ENCODE measurements at regions not wholly inside any gene's neighbourhood (a gene's known extent, or its start where the extent isn't known, plus 50 kb on each side); places are given as distances from the start of the nearest gene placed in this dataset.

GRCh38 chr13:64849196-64849595 lies 2380.9 kb downstream of the PCDH9 start:
- DNase-seq, result no peak

GRCh38 chr13:64847767-64848166 lies 2382.4 kb downstream of the PCDH9 start:
- DNase-seq, result no peak

- DNase-seq, result no peak
Observed at GRCh38 chr13:64845110-64845509, 2385.0 kb downstream of the PCDH9 start.

- DNase-seq, result no peak
Observed at GRCh38 chr13:64819081-64819480, 2411.1 kb downstream of the PCDH9 start.

- no peak for DNase-seq
Observed at GRCh38 chr13:64817691-64818090, 2412.4 kb downstream of the PCDH9 start.

- DNase-seq, result no peak
Observed at GRCh38 chr13:64810750-64811149, 2419.4 kb downstream of the PCDH9 start.

GRCh38 chr13:64808704-64809103 lies 2421.4 kb downstream of the PCDH9 start:
- no peak for DNase-seq

GRCh38 chr13:64801768-64802167 lies 2428.4 kb downstream of the PCDH9 start:
- DNase-seq, result no peak

GRCh38 chr13:64798422-64798821 lies 2431.7 kb downstream of the PCDH9 start:
- no peak for DNase-seq

GRCh38 chr13:64793592-64793991 lies 2436.5 kb downstream of the PCDH9 start:
- DNase-seq, result no peak

- DNase-seq, result no peak
Observed at GRCh38 chr13:64793131-64793530, 2437.0 kb downstream of the PCDH9 start.

GRCh38 chr13:64791373-64791772 lies 2438.8 kb downstream of the PCDH9 start:
- no peak for DNase-seq

GRCh38 chr13:64782466-64782865 lies 2447.7 kb downstream of the PCDH9 start:
- DNase-seq, result no peak

- DNase-seq, result no peak
Observed at GRCh38 chr13:64778002-64778401, 2452.1 kb downstream of the PCDH9 start.

- DNase-seq, result no peak
Observed at GRCh38 chr13:64774915-64775314, 2455.2 kb downstream of the PCDH9 start.

GRCh38 chr13:64770743-64771142 lies 2459.4 kb downstream of the PCDH9 start:
- no peak for DNase-seq

GRCh38 chr13:64767054-64767453 lies 2463.1 kb downstream of the PCDH9 start:
- no peak for DNase-seq

GRCh38 chr13:64765636-64766035 lies 2464.5 kb downstream of the PCDH9 start:
- DNase-seq, result no peak

GRCh38 chr13:64758521-64759244 lies 2471.5 kb downstream of the PCDH9 start:
- no peak for DNase-seq

- DNase-seq, result no peak
Observed at GRCh38 chr13:64756621-64757020, 2473.5 kb downstream of the PCDH9 start.

GRCh38 chr13:64755961-64756360 lies 2474.2 kb downstream of the PCDH9 start:
- no peak for DNase-seq

- DNase-seq, result no peak
Observed at GRCh38 chr13:64753233-64754000, 2476.7 kb downstream of the PCDH9 start.

- DNase-seq, result no peak
Observed at GRCh38 chr13:64749301-64749700, 2480.8 kb downstream of the PCDH9 start.

- DNase-seq, result no peak
Observed at GRCh38 chr13:64746845-64747244, 2483.3 kb downstream of the PCDH9 start.

GRCh38 chr13:64740493-64740892 lies 2489.6 kb downstream of the PCDH9 start:
- DNase-seq, result no peak
